Muscle of back (tissue), 3 donors: ENCODE measurements at regions not wholly inside any gene's neighbourhood (a gene's known extent, or its start where the extent isn't known, plus 50 kb on each side); places are given as distances from the start of the nearest gene placed in this dataset.
A peak's percentile ranks its signal among the peaks of the same experiment; 100 is the strongest.
"Not testable (repeated sequence)": the region's sequence is repeated elsewhere in the genome, so short reads cannot be mapped to it uniquely, and the experiment has no call there.

Experiments
- DNase-seq, 3 donors: peaks; one replicate each; pipeline versions ENCODE4 v3.0.0 to v3.0.0-alpha.2; 2013

DNA sequence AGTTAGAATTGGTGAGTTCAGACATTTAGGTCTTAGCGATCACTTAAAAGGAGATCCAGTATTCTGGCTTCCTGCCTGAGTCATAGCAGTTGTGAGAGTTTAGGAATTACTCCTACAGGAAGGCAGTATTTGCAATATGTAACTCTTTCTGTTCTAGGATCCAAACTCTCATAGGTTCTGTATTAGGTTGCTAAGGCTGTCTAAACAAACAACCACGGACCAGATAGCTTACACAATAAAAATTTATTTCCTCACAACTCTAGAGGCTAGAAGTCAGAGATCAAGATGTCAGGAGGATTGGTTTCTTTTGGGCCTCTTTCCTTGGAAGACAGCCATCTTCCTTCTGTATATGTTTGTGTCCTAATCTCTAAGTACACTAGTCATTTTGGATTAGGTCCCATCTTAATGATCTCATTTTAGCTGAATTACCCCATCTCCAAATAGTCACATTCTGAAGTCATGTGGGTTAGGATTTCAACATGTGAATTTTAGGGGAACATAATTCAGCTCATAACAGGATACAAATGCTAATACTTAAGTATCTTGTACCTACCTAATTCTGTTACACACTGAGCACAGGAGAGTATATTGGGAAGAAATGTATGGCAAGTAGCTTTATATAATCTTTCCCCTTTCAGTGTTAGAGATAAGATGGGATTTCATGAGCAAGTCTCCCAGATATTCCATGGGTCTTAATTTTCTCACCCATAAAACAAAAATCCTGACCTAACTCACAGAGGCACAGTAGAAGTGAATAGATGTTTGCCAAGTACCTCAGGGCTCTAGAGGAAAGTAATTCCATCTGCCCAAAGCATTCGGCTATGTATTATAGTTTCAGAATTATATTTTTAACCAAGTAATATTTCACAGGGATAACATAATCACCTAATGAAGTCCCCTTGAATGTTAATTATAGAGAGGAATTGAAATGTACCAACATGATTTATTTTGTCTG lies 144.4 kb downstream of the PTBP2 start:
- peak; percentile 89 to 94 (median 90) for DNase-seq

GRCh38 chr1:96872757-96873156 lies 151.2 kb downstream of the PTBP2 start:
- no peak for DNase-seq

DNA sequence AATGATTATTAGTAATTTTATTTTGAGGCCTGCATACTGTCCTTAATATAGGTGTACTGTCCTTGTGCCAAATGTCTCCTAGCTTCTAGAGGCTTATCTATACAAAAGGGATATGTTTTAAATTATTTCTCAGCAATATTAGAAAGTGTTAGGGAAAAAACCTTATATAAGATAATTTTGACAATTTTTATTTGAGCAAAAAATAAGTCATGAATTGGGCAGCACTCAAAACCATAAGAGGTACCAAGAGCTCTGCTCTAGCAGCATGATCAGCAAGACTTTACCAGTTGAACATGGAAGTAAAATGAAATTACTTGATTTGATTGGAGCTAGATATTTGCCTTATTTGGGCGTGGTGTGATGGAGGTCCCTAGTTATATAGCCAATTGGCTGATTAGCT lies 157.1 kb downstream of the PTBP2 start:
- DNase-seq, result no peak

DNA sequence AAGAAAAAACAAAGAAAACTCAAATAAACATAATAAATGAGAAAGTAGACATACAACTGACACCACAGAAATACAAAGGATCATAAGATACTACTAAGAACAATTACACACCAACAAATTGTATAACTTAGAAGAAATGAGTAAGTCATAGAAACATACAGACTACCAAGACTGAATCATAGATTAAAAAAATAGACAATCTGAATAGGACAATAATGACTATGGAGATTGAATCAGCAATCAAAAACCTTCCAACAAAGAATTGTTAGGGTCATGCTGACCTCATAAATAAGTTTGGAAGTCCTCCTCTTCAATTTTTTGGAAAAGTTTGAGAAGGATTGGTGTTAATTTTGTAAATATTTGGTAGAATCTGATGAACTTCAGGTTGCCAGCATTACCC lies 159.0 kb downstream of the PTBP2 start:
- no peak for DNase-seq

- no peak for DNase-seq
These were observed 160.5 kb downstream of the PTBP2 start for GRCh38 chr1:96882096-96882495.

DNA sequence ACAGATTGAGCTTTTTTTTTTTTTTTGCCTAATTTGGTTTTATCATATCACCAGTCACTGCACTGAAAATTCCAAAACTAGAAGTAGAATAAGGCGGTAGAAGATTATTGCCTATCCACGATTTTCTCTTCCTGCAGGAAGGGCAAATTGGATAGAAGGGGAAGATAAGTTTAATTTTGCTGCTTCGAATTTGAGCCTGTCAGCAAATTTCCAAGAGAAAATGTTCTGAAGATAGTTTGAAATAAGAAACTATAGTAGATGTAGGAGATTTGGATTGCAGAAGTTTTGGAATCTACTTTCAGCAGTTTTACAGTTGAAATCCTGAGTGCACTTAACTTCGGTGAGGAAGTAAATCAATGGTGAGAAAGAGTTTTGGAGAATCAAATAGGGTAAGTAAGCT lies 164.9 kb downstream of the PTBP2 start:
- DNase-seq, result no peak

DNA sequence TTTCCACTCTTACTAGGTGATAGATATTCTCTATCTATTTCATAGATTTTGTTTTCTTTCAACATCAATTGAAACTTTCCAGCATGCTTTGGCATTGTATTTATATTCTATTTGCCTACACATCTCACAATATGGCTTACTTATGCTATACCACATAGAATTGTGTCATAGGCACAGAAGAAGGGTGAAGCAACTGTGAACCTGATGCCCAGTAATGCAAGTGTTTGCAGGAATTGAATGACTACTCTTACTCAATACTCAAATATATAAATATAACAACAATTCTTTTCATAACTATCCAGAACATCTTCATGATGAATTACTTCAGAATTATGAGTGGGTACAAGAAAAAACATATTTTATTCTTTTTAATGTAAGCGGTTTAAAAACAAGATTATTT lies 165.9 kb downstream of the PTBP2 start:
- DNase-seq, result no peak

GRCh38 chr1:96901783-96902363 lies 180.3 kb downstream of the PTBP2 start:
- no peak for DNase-seq

DNA sequence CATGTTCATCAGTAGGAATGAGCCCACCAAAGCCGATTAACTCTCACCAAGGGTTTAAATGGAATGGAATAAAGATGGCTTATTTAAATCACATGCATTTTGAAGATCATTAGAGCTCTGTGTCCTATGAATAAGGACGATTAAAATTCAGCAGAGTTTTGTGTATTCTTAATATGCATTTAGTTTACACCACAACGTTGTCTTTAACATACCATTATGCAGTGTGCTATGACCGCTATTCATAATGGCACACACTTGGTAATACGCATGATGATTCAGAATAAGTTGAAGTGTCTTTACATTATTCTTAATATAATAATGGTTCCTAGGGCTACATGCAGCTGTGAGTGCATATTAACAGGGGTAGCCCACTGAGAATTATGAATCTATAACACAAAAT lies 190.7 kb downstream of the PTBP2 start:
- no peak for DNase-seq

- not testable (repeated sequence) for DNase-seq
These were observed 194.1 kb downstream of the PTBP2 start for GRCh38 chr1:96915701-96916100.

DNA sequence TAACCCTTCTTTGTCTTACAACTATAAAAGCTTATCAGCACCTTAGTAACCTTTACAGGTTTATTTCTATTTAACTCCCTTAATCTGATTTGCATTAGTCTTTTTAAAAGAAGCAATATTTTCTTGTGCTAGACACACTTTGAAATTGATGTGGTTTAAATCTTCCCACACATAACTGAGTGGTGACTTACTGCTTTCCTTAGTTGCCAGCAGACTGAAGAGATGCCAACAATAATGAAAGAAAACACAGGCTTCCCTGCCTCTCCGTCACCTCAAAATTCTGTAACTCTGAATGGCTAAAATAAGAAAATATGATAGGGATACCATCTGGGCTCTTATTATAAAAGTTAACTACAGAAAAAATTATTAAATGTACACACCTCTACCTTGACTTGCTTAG lies 196.8 kb downstream of the PTBP2 start:
- DNase-seq, result peak; percentile 3 to 28 (median 19)

GRCh38 chr1:96922181-96922580 lies 200.6 kb downstream of the PTBP2 start:
- no peak for DNase-seq

GRCh38 chr1:96923753-96924152 lies 202.2 kb downstream of the PTBP2 start:
- DNase-seq, result no peak

DNA sequence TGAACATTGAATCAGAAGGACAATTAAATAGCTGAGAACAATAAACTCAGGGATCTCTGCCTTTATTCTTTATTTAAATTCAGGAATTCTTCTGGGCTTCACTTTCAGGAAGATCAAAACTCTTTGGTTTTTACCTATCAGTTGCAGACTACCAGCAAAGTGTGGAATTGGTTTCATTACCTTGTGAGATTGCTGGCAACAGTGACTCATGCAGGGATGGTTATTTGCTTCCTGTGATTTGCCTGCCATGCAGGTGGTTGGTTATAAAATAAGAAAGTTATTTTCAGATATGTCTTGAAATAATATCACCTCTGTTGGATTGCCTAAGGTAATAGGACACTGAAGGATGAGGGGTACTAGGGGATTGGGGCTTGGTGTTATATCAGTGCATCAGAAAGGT lies 204.6 kb downstream of the PTBP2 start:
- DNase-seq, result no peak

DNA sequence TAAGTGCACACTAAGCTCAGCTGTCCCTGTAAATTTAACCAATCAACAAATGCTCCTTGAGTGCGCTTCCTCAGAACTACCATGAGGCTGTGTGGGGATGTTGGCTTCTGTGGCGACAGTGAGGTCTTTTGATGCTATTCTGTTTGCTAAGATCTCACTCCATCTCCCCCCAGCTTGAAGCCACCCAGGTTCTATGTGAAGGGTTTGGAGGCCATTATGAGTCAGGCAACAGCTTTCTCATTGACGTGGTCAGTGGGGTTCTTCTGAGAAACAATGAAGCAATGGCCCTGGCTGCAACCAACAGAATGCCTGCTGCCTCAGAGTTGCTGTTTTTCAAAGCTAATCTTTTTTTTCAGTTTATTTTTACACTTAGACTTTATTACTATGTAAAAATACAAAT lies 205.5 kb downstream of the PTBP2 start:
- DNase-seq, result peak in 1 of 3 donors; percentile 63

GRCh38 chr1:96931136-96931535 lies 209.6 kb downstream of the PTBP2 start:
- DNase-seq, result no peak

GRCh38 chr1:96934282-96934681 lies 212.7 kb downstream of the PTBP2 start:
- DNase-seq, result no peak

GRCh38 chr1:96944432-96945092 lies 223.0 kb downstream of the PTBP2 start:
- DNase-seq, result peak in 1 of 3 donors; percentile 60

DNA sequence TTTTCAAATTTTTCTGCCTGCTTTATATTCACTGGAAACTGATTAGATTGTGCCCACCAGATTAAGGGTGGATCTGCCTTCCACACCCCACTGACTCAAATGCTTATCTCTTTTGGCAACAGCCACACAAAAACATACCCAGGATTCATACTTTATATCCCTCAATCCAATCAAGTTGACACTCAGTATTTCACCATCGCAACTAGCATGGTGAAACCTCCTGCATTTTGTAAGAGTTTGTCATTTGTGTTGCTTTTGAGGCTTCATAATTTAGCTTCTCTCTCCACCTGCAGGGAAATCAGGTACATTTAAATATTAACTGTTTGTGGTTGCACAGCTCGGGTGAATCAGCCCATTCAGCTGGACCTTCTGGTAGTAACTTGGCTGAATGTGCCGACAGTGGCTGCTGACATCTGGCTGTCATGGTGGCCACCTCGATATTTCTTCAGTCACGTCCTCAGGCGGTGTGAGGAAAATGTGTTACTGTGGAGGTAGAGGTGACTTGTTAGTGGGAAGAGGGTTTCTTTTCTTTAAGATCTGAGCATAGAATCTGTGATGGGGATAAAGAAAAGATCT lies 224.0 kb downstream of the PTBP2 start:
- DNase-seq, result no peak

- no peak for DNase-seq
These were observed 233.9 kb downstream of the PTBP2 start for GRCh38 chr1:96955307-96956012.

DNA sequence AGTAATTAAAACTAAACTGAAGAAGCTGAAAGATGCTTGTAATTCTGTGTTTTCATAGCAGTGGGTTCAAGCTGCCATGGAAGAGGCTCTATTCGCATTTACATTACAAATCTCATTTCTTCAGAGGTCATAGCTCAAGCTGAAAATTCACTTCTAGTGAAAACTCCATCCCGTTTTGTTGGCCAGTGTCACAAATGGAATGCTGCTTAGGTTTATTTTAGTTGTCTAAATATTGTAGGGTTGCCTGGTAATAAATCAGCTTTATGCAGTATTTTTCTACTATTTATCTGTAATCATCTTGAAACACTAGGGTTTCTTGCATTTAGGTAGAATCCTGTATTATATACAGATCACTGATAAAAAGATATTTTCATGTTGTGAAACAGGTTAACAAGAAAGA lies 240.6 kb downstream of the PTBP2 start:
- DNase-seq, result peak in 2 of 3 donors; percentile 33 to 59

DNA sequence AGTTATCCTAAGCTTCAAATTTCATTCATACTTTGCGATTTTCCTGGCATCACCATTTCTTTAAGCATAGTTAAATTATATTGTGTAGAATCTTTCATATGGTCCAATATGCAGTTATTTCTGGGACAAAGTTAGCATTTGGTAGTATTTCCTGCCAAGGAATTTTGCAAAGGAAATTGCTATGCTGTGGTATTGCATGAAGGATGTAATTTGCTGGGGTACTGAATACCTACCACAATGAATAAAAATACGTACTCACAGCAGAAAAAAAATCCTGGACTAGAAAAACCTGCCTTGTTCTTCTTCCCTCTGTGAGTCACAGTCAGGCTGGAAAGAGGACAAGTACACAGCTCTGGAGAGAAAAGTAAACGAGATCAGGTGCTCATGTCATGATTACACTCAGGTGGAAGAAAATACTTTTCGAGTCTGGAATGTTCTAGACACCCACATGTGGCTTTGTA lies 241.2 kb downstream of the PTBP2 start:
- peak; percentile 61 to 81 (median 66) for DNase-seq
